Suprapubic skin (tissue), 4 donors: ENCODE measurements at regions not wholly inside any gene's neighbourhood (a gene's known extent, or its start where the extent isn't known, plus 50 kb on each side); places are given as distances from the start of the nearest gene placed in this dataset.
"Not testable (repeated sequence)": the region's sequence is repeated elsewhere in the genome, so short reads cannot be mapped to it uniquely, and the experiment has no call there.

Experiments used
- DNase-seq, 2 donors: peaks; one replicate each; pipeline ENCODE4 v3.0.0-alpha.2; 2019; ENCODE audit warnings: low spot score in 2 of 2
- H3K27ac ChIP-seq: fragments of 200-600 bp; sonication (generic); one replicate; pipeline ENCODE4 v1.5.1; 2019
- H3K27me3 ChIP-seq: fragments of 200-600 bp; sonication (generic); one replicate; pipeline ENCODE4 v1.5.1; 2019
- H3K36me3 ChIP-seq: fragments of 200-600 bp; sonication (generic); one replicate; pipeline ENCODE4 v1.5.1; 2019
- H3K4me1 ChIP-seq: fragments of 200-600 bp; sonication (generic); one replicate; pipeline ENCODE4 v1.5.1; 2019
- H3K4me3 ChIP-seq: fragments of 200-600 bp; sonication (generic); one replicate; pipeline ENCODE4 v1.5.1; 2019; ENCODE audit warnings: mild to moderate bottlenecking
- H3K9me3 ChIP-seq: fragments of 200-600 bp; sonication (generic); one replicate; pipeline ENCODE4 v1.5.1; 2019
- EP300 ChIP-seq: sonication (generic); formaldehyde crosslinking; IDR thresholded peaks from one replicate; pipeline ENCODE4 v1.6.1; 2017; ENCODE audit warnings: antibody characterized with exemption
- POLR2A ChIP-seq, 2 donors: fragments of 450-650 bp; IDR thresholded peaks; one replicate each; pipeline ENCODE4 v1.6.1; 2017; ENCODE audit warnings: antibody characterized with exemption in 2 of 2, mild to moderate bottlenecking in 2 of 2, moderate library complexity in 2 of 2
- POLR2AphosphoS5 ChIP-seq, 3 donors: sonication (generic); formaldehyde crosslinking; IDR thresholded peaks; one replicate each; pipeline ENCODE4 v1.6.1; 2017; ENCODE audit warnings: antibody characterized with exemption in 3 of 3
- WGBS: methylation state at CpG from one replicate; pipeline ENCODE4 v1.1.5; 2018; 5-methylcytosine and 5-hydroxymethylcytosine counted together
- TF ChIP-seq, protein P1 (sequence below), 2 donors: fragments of 200-600 bp in 1 of 2; fragments of 450-650 bp in 1 of 2; sonication (generic) in 1 of 2; IDR thresholded peaks; one replicate each; pipeline ENCODE4 v1.5.1; 2016 to 2019; ENCODE audit warnings: antibody characterized with exemption in 2 of 2, mild to moderate bottlenecking in 1 of 2, moderate library complexity in 1 of 2

DNA sequence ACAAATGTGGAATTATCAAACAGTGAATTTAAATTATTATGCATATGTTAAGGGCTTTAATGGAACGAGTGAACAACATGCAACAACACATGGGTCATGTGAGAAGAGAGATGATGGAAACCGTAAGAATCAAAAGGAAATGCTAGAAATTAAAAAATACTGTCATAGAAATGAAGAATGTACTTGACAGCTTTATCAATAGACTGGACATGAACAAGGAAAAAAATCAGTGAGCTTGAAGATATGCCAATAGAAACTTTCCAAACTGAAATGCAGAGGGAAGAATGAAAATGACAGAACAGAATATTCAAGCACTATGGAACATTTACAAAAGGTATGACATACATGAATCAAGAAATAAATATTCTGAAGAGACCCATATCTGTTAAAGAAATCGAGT is 117.7 kb upstream of the KCNJ3 start:
- TF ChIP-seq POLR2A (IDR thresholded peaks at IDR 0.05) (no peak), EP300 (no peak), POLR2AphosphoS5 (IDR thresholded peaks at IDR 0.05) (no peak)
- TF ChIP-seq, protein P1, sequence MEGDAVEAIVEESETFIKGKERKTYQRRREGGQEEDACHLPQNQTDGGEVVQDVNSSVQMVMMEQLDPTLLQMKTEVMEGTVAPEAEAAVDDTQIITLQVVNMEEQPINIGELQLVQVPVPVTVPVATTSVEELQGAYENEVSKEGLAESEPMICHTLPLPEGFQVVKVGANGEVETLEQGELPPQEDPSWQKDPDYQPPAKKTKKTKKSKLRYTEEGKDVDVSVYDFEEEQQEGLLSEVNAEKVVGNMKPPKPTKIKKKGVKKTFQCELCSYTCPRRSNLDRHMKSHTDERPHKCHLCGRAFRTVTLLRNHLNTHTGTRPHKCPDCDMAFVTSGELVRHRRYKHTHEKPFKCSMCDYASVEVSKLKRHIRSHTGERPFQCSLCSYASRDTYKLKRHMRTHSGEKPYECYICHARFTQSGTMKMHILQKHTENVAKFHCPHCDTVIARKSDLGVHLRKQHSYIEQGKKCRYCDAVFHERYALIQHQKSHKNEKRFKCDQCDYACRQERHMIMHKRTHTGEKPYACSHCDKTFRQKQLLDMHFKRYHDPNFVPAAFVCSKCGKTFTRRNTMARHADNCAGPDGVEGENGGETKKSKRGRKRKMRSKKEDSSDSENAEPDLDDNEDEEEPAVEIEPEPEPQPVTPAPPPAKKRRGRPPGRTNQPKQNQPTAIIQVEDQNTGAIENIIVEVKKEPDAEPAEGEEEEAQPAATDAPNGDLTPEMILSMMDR (IDR thresholded peaks at IDR 0.05): no peak
- H3K4me1 ChIP-seq: no peaks in the 10 kb centered on the region
- no peak overlapping the region for H3K4me3 ChIP-seq
- no peaks in the 10 kb centered on the region for H3K9me3 ChIP-seq
- WGBS: 80% methylated on average over 3 of the region's 3 CpGs
- DNase-seq: no peak
- no peak overlapping the region for H3K27ac ChIP-seq
- H3K27me3 ChIP-seq: no peaks in the 10 kb centered on the region
- H3K36me3 ChIP-seq: no peaks in the 10 kb centered on the region

DNA sequence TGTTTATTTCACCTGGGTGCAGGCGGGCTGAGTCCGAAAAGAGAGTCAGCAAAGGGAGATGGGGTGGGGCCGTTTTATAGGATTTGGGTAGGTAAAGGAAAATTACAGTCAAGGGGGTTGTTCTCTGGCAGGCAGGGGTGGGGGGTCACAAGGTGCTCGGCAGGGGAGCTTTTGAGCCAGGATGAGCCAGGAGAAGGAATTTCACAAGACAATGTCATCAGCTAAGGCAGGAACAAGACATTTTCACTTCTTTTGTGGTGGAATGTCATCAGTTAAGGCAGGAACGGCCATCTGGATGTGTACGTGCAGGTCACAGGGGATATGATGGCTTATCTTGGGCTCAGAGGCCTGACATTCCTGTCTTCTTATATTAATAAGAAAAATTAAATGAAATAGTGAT is 115.8 kb upstream of the KCNJ3 start:
- H3K4me3 ChIP-seq, DNase-seq, H3K27ac ChIP-seq, H3K27me3 ChIP-seq, H3K4me1 ChIP-seq, H3K9me3 ChIP-seq, H3K36me3 ChIP-seq: not testable (repeated sequence)
- WGBS: 75% methylated on average over 6 of the region's 6 CpGs

DNA sequence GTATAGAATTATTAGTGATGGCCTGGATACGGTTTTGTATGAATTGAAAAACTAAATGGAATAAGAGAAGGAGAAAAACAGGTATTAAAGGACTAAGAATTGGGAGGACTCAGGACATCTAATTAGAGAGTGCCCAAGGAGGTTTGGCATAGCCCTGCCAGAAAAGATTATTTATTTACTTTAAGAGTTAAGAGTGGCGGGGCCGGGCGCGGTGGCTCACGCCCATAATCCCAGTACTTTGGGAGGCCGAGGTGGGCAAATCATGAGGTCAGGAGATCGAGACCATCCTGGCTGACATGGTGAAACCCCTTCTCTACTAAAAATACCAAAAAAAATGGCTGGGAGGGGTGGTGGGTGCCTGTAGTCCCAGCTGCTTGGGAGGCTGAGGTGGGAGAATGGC is 115.2 kb upstream of the KCNJ3 start:
- H3K4me1 ChIP-seq, H3K36me3 ChIP-seq, H3K27ac ChIP-seq, DNase-seq, H3K4me3 ChIP-seq, H3K9me3 ChIP-seq, H3K27me3 ChIP-seq: not testable (repeated sequence)
- 95% methylated on average over 8 of the region's 8 CpGs for WGBS

DNA sequence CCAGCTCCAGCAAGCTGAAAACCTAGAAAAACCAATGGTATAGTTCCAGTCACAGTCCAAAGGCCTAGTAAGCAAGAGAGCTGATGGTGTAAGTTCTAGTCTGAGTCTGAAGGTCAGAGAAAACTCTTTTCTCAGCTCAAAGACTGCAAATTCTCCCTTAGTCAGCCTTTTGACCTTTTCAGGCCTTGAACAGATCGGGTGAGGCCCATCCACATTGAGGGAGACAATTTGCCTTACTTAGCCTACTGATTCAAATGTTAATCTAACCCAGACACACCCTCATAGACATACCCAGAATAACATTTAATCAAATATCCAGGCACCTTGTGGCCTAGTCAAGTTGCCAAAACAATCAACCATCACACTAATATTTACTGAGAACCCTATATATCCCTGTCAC is 110.8 kb upstream of the KCNJ3 start:
- no peaks in the 10 kb centered on the region for H3K27me3 ChIP-seq
- 52% methylated on average over 1 of the region's 1 CpG for WGBS
- H3K36me3 ChIP-seq: no peaks in the 10 kb centered on the region
- DNase-seq: no peak
- H3K4me3 ChIP-seq: no peak overlapping the region
- H3K27ac ChIP-seq: no peak overlapping the region
- no peak for TF ChIP-seq EP300
- TF ChIP-seq POLR2A (IDR thresholded peaks at IDR 0.05): no peak
- TF ChIP-seq POLR2AphosphoS5 (IDR thresholded peaks at IDR 0.05): no peak
- TF ChIP-seq, protein P1 (IDR thresholded peaks at IDR 0.05): no peak
- H3K4me1 ChIP-seq: no peaks in the 10 kb centered on the region
- H3K9me3 ChIP-seq: no peaks in the 10 kb centered on the region

DNA sequence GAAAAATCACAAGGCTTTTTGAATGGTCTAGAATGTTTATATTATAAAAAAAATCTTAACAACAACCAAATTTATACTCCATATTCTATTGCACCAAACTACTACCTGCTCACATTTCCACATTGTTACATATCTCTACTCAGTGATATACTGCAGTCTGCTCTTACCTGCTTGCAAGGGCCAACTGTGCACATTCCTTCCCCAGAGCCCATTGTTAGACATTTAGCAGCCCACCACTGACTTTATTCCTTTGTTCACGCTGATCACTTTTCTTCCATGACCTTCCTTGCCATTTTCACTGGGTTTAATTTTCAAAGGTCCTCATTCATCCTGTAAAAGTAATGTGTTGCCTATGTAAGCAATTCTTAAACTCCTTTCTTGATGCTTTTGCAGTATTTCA is 109.7 kb upstream of the KCNJ3 start:
- Histone ChIP-seq H3K27ac (no peak overlapping the region), H3K4me1 (no peaks in the 10 kb centered on the region), H3K9me3 (no peaks in the 10 kb centered on the region), H3K36me3 (no peaks in the 10 kb centered on the region), H3K4me3 (no peak overlapping the region), H3K27me3 (no peaks in the 10 kb centered on the region)
- 56% methylated on average over 1 of the region's 1 CpG for WGBS
- no peak for DNase-seq
- TF ChIP-seq, protein P1 (IDR thresholded peaks at IDR 0.05): no peak
- TF ChIP-seq POLR2AphosphoS5 (IDR thresholded peaks at IDR 0.05): no peak

DNA sequence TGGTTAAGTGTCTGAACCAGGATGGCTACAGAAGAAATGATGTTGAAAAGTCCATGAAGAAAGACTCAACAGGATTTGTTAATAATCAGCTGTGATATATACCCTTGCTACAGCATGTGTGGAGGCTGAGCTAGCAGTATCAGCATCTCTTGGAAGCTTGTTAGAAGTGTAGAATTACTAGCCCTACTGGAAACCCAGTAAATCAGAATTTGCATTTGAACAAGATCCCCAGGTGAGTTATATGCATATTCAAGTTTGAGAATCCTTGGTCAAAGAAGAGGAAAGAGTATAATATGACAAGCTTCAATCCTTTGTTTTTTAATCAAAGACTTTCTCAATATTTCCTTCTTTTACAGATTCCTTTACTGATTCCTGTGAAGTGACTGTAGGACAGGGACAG is 109.0 kb upstream of the KCNJ3 start:
- Histone ChIP-seq H3K9me3 (no peaks in the 10 kb centered on the region), H3K4me3 (no peak overlapping the region), H3K27ac (no peak overlapping the region), H3K27me3 (no peaks in the 10 kb centered on the region), H3K36me3 (no peaks in the 10 kb centered on the region), H3K4me1 (no peaks in the 10 kb centered on the region)
- no peak for DNase-seq
- TF ChIP-seq EP300 (no peak), POLR2AphosphoS5 (IDR thresholded peaks at IDR 0.05) (no peak), POLR2A (IDR thresholded peaks at IDR 0.05) (no peak)
- TF ChIP-seq, protein P1 (IDR thresholded peaks at IDR 0.05): no peak
